CD4-positive, alpha-beta memory T cell (primary cell): ENCODE measurements at regions not wholly inside any gene's neighbourhood (a gene's known extent, or its start where the extent isn't known, plus 50 kb on each side); places are given as distances from the start of the nearest gene placed in this dataset.

Experiments used
- CTCF ChIA-PET: fragments of 350-600 bp; sonication (Branson Sonifier 250); formaldehyde crosslinking; loops from one replicate; lab custom pipeline; 2021; ENCODE audit warnings: inconsistent platforms; ENCODE audit not compliant: partially characterized antibody; lab: Charles Lee
- POLR2A ChIA-PET: fragments of 350-600 bp; sonication (Branson Sonifier 250); formaldehyde crosslinking; loops from one replicate; lab custom pipeline; 2021; ENCODE audit not compliant: partially characterized antibody; lab: Charles Lee
- DNase-seq, 5 donors: peaks; one replicate each; pipeline versions ENCODE4 v3.0.0 to v3.0.0-alpha.2; 2020 to 2022; ENCODE audit warnings: mixed read lengths in 1 of 5
- H3K27ac ChIP-seq: one replicate; pipeline ENCODE4 v1.7.0; 2013; ENCODE audit warnings: low read depth, low read length
- H3K27me3 ChIP-seq: 2 replicates; pipeline ENCODE4 v1.7.0; 2013; ENCODE audit warnings: mild to moderate bottlenecking, low read length, moderate library complexity; ENCODE audit not compliant: insufficient read depth
- H3K36me3 ChIP-seq: 2 replicates; pipeline ENCODE4 v1.7.0; 2013; ENCODE audit warnings: mild to moderate bottlenecking, low read length, moderate library complexity; ENCODE audit not compliant: insufficient read depth
- H3K4me1 ChIP-seq: 2 replicates; pipeline ENCODE4 v1.7.0; 2013; ENCODE audit warnings: mild to moderate bottlenecking, low read length, moderate library complexity; ENCODE audit not compliant: insufficient read depth
- H3K4me3 ChIP-seq, 2 donors: one replicate each; pipeline ENCODE4 v1.7.0; 2013; ENCODE audit warnings: low read length in 2 of 2, mild to moderate bottlenecking in 1 of 2
- H3K9me3 ChIP-seq, 2 donors: one replicate each; pipeline ENCODE4 v1.7.0; 2013; ENCODE audit warnings: low read length in 2 of 2, control low read depth in 1 of 2; ENCODE audit not compliant: control insufficient read depth in 1 of 2
- H3K27ac Mint-ChIP-seq, 7 donors: one replicate each; pipeline ENCODE4 v1.8.0; 2020 to 2021; ENCODE audit warnings: mixed read lengths in 7 of 7, mild to moderate bottlenecking in 6 of 7, inconsistent platforms in 3 of 7, moderate library complexity in 3 of 7
- H3K27me3 Mint-ChIP-seq, 2 donors: one replicate each; pipeline ENCODE4 v1.8.0; 2020 to 2021; ENCODE audit warnings: mixed read lengths in 2 of 2
- H3K36me3 Mint-ChIP-seq, 2 donors: one replicate each; pipeline ENCODE4 v1.8.0; 2020 to 2021; ENCODE audit warnings: mixed read lengths in 2 of 2, inconsistent platforms in 1 of 2, mild to moderate bottlenecking in 1 of 2
- H3K4me1 Mint-ChIP-seq, 4 donors: one replicate each; pipeline ENCODE4 v1.8.0; 2020 to 2021; ENCODE audit warnings: mixed read lengths in 4 of 4, mild to moderate bottlenecking in 1 of 4
- H3K4me3 Mint-ChIP-seq, 8 donors: one replicate each; pipeline ENCODE4 v1.8.0; 2020 to 2021; ENCODE audit warnings: mixed read lengths in 8 of 8, mild to moderate bottlenecking in 7 of 8, moderate library complexity in 6 of 8, inconsistent platforms in 3 of 8
- H3K9me3 Mint-ChIP-seq, 8 donors: one replicate each; pipeline ENCODE4 v1.8.0; 2020 to 2021; ENCODE audit warnings: mixed read lengths in 8 of 8, mild to moderate bottlenecking in 5 of 8, inconsistent platforms in 3 of 8, moderate library complexity in 1 of 8
- intact Hi-C: fragments of 100-400 bp; cut with micrococcal nuclease; formaldehyde crosslinking; loops from one replicate; pipeline ENCODE4 v1.15.1; 2023

DNA sequence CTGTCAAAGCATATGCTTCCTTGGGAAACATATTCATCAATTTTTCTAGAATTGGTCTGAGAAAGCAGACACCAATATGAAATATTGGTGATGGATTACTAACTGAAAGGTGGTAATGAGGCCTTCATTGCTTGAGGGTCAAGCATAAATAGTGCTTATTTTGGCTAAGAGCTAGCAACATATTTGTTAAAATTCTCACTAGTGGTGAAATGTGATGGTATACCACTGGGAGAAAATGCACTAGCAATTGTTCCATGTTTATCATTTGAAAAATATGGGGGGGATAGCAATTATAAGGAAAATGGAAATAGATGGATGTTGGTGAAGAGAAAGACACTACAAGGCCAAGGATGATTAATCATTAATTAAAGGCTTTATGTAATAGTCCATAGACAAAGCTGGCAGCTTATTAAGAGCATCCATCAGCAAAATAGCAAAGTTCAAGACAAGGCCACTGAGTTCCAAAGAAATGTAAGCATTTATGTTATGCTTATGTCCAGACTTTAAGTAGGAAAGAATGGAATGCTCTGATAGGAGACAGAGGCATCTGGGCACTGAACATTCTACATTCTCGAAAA is 253.7 kb upstream of the PRDM9 start:
- H3K9me3 ChIP-seq, result peaks cover 0 to 3% of the 10 kb centered on the region in 2 donors
- H3K36me3 ChIP-seq, result no peaks in the 10 kb centered on the region
- DNase-seq, result no peak
- intact Hi-C loops, result no loop called here
- Mint-ChIP-seq H3K9me3 (peaks cover 4 to 17% (median 9%) of the 10 kb centered on the region in 8 donors), H3K27ac (no peak overlapping the region), H3K36me3 (no peaks in the 10 kb centered on the region), H3K4me1 (no peaks in the 10 kb centered on the region), H3K27me3 (no peaks in the 10 kb centered on the region), H3K4me3 (no peak overlapping the region)
- H3K4me1 ChIP-seq, result no peaks in the 10 kb centered on the region
- H3K27ac ChIP-seq, result no peak overlapping the region
- no peaks in the 10 kb centered on the region for H3K27me3 ChIP-seq
- ChIA-PET CTCF (no interaction called here), POLR2A (no interaction called here)
- H3K4me3 ChIP-seq, result no peak overlapping the region

GRCh38 chr5:23242891-23243290 is 264.5 kb upstream of the PRDM9 start:
- H3K27me3 Mint-ChIP-seq, result no peaks in the 10 kb centered on the region
- H3K36me3 ChIP-seq, result no peaks in the 10 kb centered on the region
- POLR2A ChIA-PET, result no interaction called here
- no peak overlapping the region for H3K4me3 Mint-ChIP-seq
- no peak overlapping the region for H3K27ac ChIP-seq
- H3K4me3 ChIP-seq, result no peak overlapping the region
- DNase-seq, result no peak
- intact Hi-C loops, result no loop called here
- H3K4me1 Mint-ChIP-seq, result no peaks in the 10 kb centered on the region
- H3K4me1 ChIP-seq, result no peaks in the 10 kb centered on the region
- H3K27ac Mint-ChIP-seq, result no peak overlapping the region
- H3K36me3 Mint-ChIP-seq, result peaks cover 0 to 1% of the 10 kb centered on the region in 2 donors
- no peaks in the 10 kb centered on the region for H3K27me3 ChIP-seq
- peaks cover 0 to 30% (median 12%) of the 10 kb centered on the region in 8 donors for H3K9me3 Mint-ChIP-seq
- no peaks in the 10 kb centered on the region for H3K9me3 ChIP-seq
- CTCF ChIA-PET, result no interaction called here

DNA sequence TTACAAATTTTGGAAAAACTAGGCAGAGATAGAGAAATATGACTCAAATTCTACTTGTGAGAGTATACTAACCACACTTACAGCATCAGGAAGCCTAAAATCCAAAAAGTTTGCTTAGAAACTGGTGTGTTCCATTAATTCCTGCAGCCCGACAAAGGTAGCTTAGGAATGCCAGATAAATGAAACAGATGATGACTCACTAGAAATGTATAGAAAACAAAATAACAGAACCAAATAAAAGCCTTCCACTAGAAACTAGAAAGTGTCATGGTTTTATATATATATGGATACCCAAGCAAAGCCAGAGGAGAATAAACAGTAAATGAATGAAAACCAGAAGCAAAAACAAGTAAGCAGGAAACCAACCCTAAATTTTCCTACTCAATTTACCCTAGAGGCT is 272.2 kb upstream of the PRDM9 start:
- Mint-ChIP-seq H3K9me3 (peaks cover 4 to 22% (median 12%) of the 10 kb centered on the region in 8 donors), H3K4me3 (no peak overlapping the region), H3K27ac (no peak overlapping the region), H3K36me3 (no peaks in the 10 kb centered on the region), H3K27me3 (no peaks in the 10 kb centered on the region), H3K4me1 (no peaks in the 10 kb centered on the region)
- DNase-seq, result no peak
- Histone ChIP-seq H3K9me3 (peaks cover 0 to 5% of the 10 kb centered on the region in 2 donors), H3K27ac (no peak overlapping the region), H3K4me1 (no peaks in the 10 kb centered on the region), H3K36me3 (no peaks in the 10 kb centered on the region), H3K27me3 (no peaks in the 10 kb centered on the region), H3K4me3 (no peak overlapping the region)
- POLR2A ChIA-PET, result no interaction called here
- CTCF ChIA-PET, result no interaction called here
- intact Hi-C loops, result no loop called here

DNA sequence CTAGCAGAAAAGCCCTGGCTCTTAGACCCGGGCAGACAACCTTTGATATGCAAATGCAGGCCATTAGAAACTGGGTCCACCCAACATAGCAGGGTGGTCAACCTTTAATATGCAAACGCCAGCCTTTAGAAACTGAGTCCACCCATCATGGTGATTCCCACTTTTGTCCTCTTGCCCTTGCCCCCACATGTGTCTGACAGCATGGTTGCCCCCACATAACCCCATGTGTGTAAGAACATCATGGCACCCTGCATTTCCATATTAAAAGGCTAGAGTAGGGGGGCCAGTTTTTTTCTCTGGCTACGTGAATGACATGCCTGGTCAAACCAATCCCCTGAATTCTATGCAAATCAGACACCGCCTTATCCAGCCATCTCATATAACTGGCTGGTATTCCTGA is 273.2 kb upstream of the PRDM9 start:
- DNase-seq, result no peak
- H3K27ac ChIP-seq, result no peak overlapping the region
- ChIA-PET CTCF (no interaction called here), POLR2A (no interaction called here)
- Mint-ChIP-seq H3K27ac (no peak overlapping the region), H3K36me3 (no peaks in the 10 kb centered on the region), H3K4me1 (no peaks in the 10 kb centered on the region), H3K9me3 (peaks cover 4 to 18% (median 12%) of the 10 kb centered on the region in 8 donors), H3K4me3 (no peak overlapping the region), H3K27me3 (no peaks in the 10 kb centered on the region)
- no peak overlapping the region for H3K4me3 ChIP-seq
- intact Hi-C loops, result no loop called here
- H3K9me3 ChIP-seq, result peaks cover 0 to 5% of the 10 kb centered on the region in 2 donors
- no peaks in the 10 kb centered on the region for H3K36me3 ChIP-seq
- no peaks in the 10 kb centered on the region for H3K27me3 ChIP-seq
- no peaks in the 10 kb centered on the region for H3K4me1 ChIP-seq

DNA sequence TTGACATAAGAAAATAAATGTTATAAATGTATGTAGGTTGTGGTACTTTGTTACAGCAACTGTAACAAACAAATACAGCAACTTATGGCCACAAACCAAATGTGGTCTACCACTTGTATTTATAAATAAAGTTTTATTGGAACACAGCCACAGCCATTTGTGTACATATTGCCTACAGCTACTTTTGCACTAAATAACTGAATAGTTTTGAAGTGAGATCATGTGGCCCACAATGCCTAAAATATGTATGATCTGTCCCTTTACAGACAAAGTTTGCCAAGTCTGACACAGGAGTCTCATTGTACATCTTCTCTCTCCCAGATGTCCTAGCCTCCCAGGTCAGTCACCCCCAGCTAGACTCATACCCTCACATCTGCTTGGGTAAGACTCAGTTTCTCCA is 283.6 kb upstream of the PRDM9 start:
- Mint-ChIP-seq H3K4me1 (peaks cover 0 to 1% (median 0%) of the 10 kb centered on the region in 4 donors), H3K4me3 (no peak overlapping the region), H3K27me3 (no peaks in the 10 kb centered on the region), H3K9me3 (peaks cover 4 to 25% (median 11%) of the 10 kb centered on the region in 8 donors), H3K27ac (no peak overlapping the region), H3K36me3 (no peaks in the 10 kb centered on the region)
- Histone ChIP-seq H3K27me3 (no peaks in the 10 kb centered on the region), H3K4me3 (no peak overlapping the region), H3K4me1 (no peaks in the 10 kb centered on the region), H3K27ac (no peak overlapping the region), H3K36me3 (no peaks in the 10 kb centered on the region), H3K9me3 (no peaks in the 10 kb centered on the region)
- intact Hi-C loops, result no loop called here
- POLR2A ChIA-PET, result no interaction called here
- CTCF ChIA-PET, result no interaction called here
- DNase-seq, result no peak

DNA sequence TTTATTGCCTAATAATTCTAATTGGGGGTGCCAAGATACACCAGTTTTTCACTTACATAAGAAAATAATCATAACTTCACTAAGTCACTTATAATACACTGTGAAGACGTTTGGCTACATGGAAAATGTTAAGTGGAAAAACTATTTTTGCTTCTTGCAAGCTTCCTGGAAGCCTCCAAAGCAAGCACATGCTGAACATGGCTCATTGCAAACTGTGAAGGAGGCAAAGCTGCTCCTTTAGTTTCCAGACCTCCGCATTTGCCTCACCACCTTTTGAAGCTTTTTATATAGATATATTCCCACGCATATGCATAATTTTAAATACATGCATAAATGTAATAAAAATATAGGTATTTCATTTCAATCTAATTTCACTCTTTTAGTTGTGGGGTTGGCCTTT is 285.6 kb upstream of the PRDM9 start:
- POLR2A ChIA-PET, result no interaction called here
- Histone ChIP-seq H3K4me3 (no peak overlapping the region), H3K36me3 (no peaks in the 10 kb centered on the region), H3K27ac (no peak overlapping the region), H3K9me3 (no peaks in the 10 kb centered on the region), H3K27me3 (no peaks in the 10 kb centered on the region), H3K4me1 (no peaks in the 10 kb centered on the region)
- Mint-ChIP-seq H3K27ac (no peak overlapping the region), H3K4me1 (peaks cover 0 to 1% (median 0%) of the 10 kb centered on the region in 4 donors), H3K27me3 (no peaks in the 10 kb centered on the region), H3K4me3 (no peak overlapping the region), H3K9me3 (peaks cover 5 to 31% (median 12%) of the 10 kb centered on the region in 8 donors), H3K36me3 (no peaks in the 10 kb centered on the region)
- CTCF ChIA-PET, result no interaction called here
- no peak for DNase-seq
- intact Hi-C loops, result no loop called here

DNA sequence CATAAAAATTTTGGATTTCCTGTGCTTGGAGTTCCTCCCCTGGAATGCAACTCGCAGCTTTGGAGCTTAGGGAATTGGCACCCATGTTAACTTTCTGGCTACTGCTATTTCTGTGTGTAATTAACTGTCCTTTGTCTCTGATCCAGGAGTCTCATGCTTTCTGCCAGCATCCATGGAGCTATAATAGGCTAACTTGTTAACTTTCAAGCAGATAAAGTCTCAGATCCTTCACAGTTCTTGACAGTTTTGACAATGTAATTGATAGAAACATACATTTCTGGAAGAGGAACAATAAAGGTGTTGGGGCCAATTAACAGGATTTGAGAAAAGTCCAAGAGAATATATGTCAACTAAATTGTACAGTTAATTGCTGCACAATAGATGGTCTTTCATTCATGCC is 290.2 kb upstream of the PRDM9 start:
- no peak overlapping the region for H3K27ac Mint-ChIP-seq
- Histone ChIP-seq H3K27me3 (no peaks in the 10 kb centered on the region), H3K36me3 (no peaks in the 10 kb centered on the region), H3K4me1 (no peaks in the 10 kb centered on the region), H3K27ac (no peak overlapping the region), H3K9me3 (no peaks in the 10 kb centered on the region), H3K4me3 (no peak overlapping the region)
- H3K27me3 Mint-ChIP-seq, result no peaks in the 10 kb centered on the region
- no peak overlapping the region for H3K4me3 Mint-ChIP-seq
- no peak for DNase-seq
- POLR2A ChIA-PET, result no interaction called here
- H3K9me3 Mint-ChIP-seq, result peaks cover 3 to 22% (median 13%) of the 10 kb centered on the region in 8 donors
- CTCF ChIA-PET, result no interaction called here
- no peaks in the 10 kb centered on the region for H3K4me1 Mint-ChIP-seq
- intact Hi-C loops, result no loop called here
- H3K36me3 Mint-ChIP-seq, result no peaks in the 10 kb centered on the region

- H3K4me3 Mint-ChIP-seq, result no peak overlapping the region
- no peaks in the 10 kb centered on the region for H3K9me3 ChIP-seq
- intact Hi-C loops, result no loop called here
- no peak overlapping the region for H3K27ac Mint-ChIP-seq
- no peak for DNase-seq
- H3K4me1 ChIP-seq, result no peaks in the 10 kb centered on the region
- POLR2A ChIA-PET, result no interaction called here
- H3K9me3 Mint-ChIP-seq, result peaks cover 3 to 22% (median 15%) of the 10 kb centered on the region in 8 donors
- H3K4me3 ChIP-seq, result no peak overlapping the region
- CTCF ChIA-PET, result no interaction called here
- H3K27me3 ChIP-seq, result no peaks in the 10 kb centered on the region
- no peak overlapping the region for H3K27ac ChIP-seq
- no peaks in the 10 kb centered on the region for H3K36me3 ChIP-seq
- no peaks in the 10 kb centered on the region for H3K36me3 Mint-ChIP-seq
- H3K27me3 Mint-ChIP-seq, result no peaks in the 10 kb centered on the region
- H3K4me1 Mint-ChIP-seq, result no peaks in the 10 kb centered on the region
Observed at GRCh38 chr5:23216345-23216744, 291.1 kb upstream of the PRDM9 start.
